KMS-11 (cell line): ENCODE measurements at regions not wholly inside any gene's neighbourhood (a gene's known extent, or its start where the extent isn't known, plus 50 kb on each side); places are given as distances from the start of the nearest gene placed in this dataset.

ENCODE experiments used
- H2AFZ ChIP-seq: fragments of 200-600 bp; sonication (generic); 2 replicates; pipeline ENCODE4 v1.6.1; 2016; ENCODE audit warnings: antibody characterized with exemption, mixed run types, low read depth
- H3K27ac ChIP-seq: fragments of 200-600 bp; sonication (generic); 2 replicates; pipeline ENCODE4 v1.6.1; 2016; ENCODE audit warnings: mild to moderate bottlenecking, mixed run types
- H3K27me3 ChIP-seq: fragments of 200-600 bp; sonication (generic); 2 replicates; pipeline ENCODE4 v1.6.1; 2017; ENCODE audit warnings: mild to moderate bottlenecking, low read depth, mixed run types, moderate library complexity; ENCODE audit not compliant: insufficient read depth
- H3K36me3 ChIP-seq: fragments of 200-600 bp; sonication (generic); 2 replicates; pipeline ENCODE4 v1.6.1; 2017; ENCODE audit warnings: mild to moderate bottlenecking, mixed run types; ENCODE audit not compliant: insufficient read depth
- H3K4me1 ChIP-seq: fragments of 200-600 bp; sonication (generic); 2 replicates; pipeline ENCODE4 v1.6.1; 2016; ENCODE audit warnings: mild to moderate bottlenecking, low read depth, mixed run types; ENCODE audit not compliant: poor library complexity, severe bottlenecking
- H3K4me2 ChIP-seq: fragments of 200-600 bp; sonication (generic); 2 replicates; pipeline ENCODE4 v1.7.0; 2016; ENCODE audit warnings: mild to moderate bottlenecking, mixed run types
- H3K4me3 ChIP-seq: fragments of 200-600 bp; sonication (generic); IDR thresholded peaks from 2 replicates; pipeline ENCODE4 v1.6.1; 2017; ENCODE audit warnings: low read depth, low read length, mixed read lengths; ENCODE audit not compliant: insufficient read depth
- H3K79me2 ChIP-seq: fragments of 200-600 bp; sonication (generic); 2 replicates; pipeline ENCODE4 v1.6.1; 2016; ENCODE audit warnings: low read depth, mixed run types; ENCODE audit not compliant: insufficient read depth
- H3K9ac ChIP-seq: fragments of 200-600 bp; sonication (generic); 2 replicates; pipeline ENCODE4 v1.6.1; 2016; ENCODE audit warnings: mild to moderate bottlenecking, mixed run types
- H4K20me1 ChIP-seq: fragments of 200-600 bp; sonication (generic); 2 replicates; pipeline ENCODE4 v1.6.1; 2016; ENCODE audit warnings: mild to moderate bottlenecking, mixed run types; ENCODE audit not compliant: insufficient read depth
- CTCF ChIP-seq: fragments of 200-600 bp; sonication (generic); conservative IDR thresholded peaks from 2 replicates; pipeline ENCODE4 v1.6.1; 2017; ENCODE audit warnings: low read depth, mild to moderate bottlenecking, antibody characterized with exemption, low read length, moderate library complexity, mixed read lengths

- Histone ChIP-seq H3K4me2 (no peak overlapping the region), H3K9ac (no peak overlapping the region), H3K36me3 (no peaks in the 10 kb centered on the region), H2AFZ (no peak overlapping the region), H3K27ac (no peak overlapping the region), H3K27me3 (no peaks in the 10 kb centered on the region), H3K4me3 (no peak overlapping the region), H3K79me2 (no peaks in the 10 kb centered on the region), H4K20me1 (no peaks in the 10 kb centered on the region), H3K4me1 (no peaks in the 10 kb centered on the region)
- no peak for TF ChIP-seq CTCF
These were observed 133.8 kb upstream of the MCTP2 start for GRCh38 chr15:94097552-94097951.

GRCh38 chr15:94094310-94094709 is 137.1 kb upstream of the MCTP2 start:
- H3K36me3 ChIP-seq: no peaks in the 10 kb centered on the region

GRCh38 chr15:94086341-94086740 is 145.0 kb upstream of the MCTP2 start:
- H4K20me1 ChIP-seq: no peaks in the 10 kb centered on the region
- no peak overlapping the region for H3K9ac ChIP-seq
- H3K79me2 ChIP-seq: no peaks in the 10 kb centered on the region
- H3K27ac ChIP-seq: no peak overlapping the region
- peaks cover 23% of the 10 kb centered on the region for H3K27me3 ChIP-seq
- peaks cover 4% of the 10 kb centered on the region for H3K4me1 ChIP-seq
- H3K36me3 ChIP-seq: no peaks in the 10 kb centered on the region
- H3K4me3 ChIP-seq: no peak overlapping the region
- TF ChIP-seq CTCF: no peak
- H2AFZ ChIP-seq: no peak overlapping the region
- no peak overlapping the region for H3K4me2 ChIP-seq

More at GRCh38 chr15:94094310-94094709, 137.1 kb upstream of the MCTP2 start:
- H3K27me3 ChIP-seq: no peaks in the 10 kb centered on the region
- no peak overlapping the region for H3K4me3 ChIP-seq
- H3K4me1 ChIP-seq: no peaks in the 10 kb centered on the region
- no peak for TF ChIP-seq CTCF
- no peak overlapping the region for H2AFZ ChIP-seq
- no peaks in the 10 kb centered on the region for H3K79me2 ChIP-seq
- no peaks in the 10 kb centered on the region for H4K20me1 ChIP-seq
- H3K4me2 ChIP-seq: no peak overlapping the region
- no peak overlapping the region for H3K27ac ChIP-seq
- H3K9ac ChIP-seq: no peak overlapping the region

GRCh38 chr15:94083467-94084052 is 147.8 kb upstream of the MCTP2 start:
- peaks cover 34% of the 10 kb centered on the region for H3K27me3 ChIP-seq
- H2AFZ ChIP-seq: no peak overlapping the region
- no peak overlapping the region for H3K9ac ChIP-seq
- no peaks in the 10 kb centered on the region for H4K20me1 ChIP-seq
- peaks cover 19% of the 10 kb centered on the region for H3K4me1 ChIP-seq
- no peak for TF ChIP-seq CTCF
- H3K27ac ChIP-seq: no peak overlapping the region
- no peaks in the 10 kb centered on the region for H3K79me2 ChIP-seq
- no peak overlapping the region for H3K4me3 ChIP-seq
- no peaks in the 10 kb centered on the region for H3K36me3 ChIP-seq
- H3K4me2 ChIP-seq: no peak overlapping the region
